ENCODE measurements at regions not wholly inside any gene's neighbourhood (a gene's known extent, or its start where the extent isn't known, plus 50 kb on each side); places are given as distances from the start of the nearest gene placed in this dataset.

DNA sequence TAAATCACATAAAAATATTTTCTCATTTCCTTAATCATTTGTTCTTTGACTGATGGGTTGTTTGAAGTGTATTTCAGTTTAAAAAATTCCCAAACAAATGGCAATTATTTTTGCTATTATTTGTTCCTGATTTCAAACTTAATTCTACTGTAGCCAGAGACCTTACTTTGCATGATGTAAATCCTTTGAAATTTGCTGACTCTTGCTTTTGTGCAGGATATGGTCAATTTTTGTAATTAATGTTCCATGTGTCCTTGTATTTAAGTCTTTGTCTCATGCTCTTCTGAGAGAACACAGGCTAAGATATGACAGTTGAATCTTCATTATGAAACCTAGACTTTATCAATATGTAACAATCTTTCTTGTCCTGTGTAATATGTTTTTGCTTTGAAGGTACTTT lies 295.0 kb upstream of the CHD6 start:
- TF ChIP-seq HDGF (IDR thresholded peaks at IDR 0.05; ENCODE audit: borderline replicate concordance) (no peak), SP1 (IDR thresholded peaks at IDR 0.05) (no peak), FOXA1 (IDR thresholded peaks at IDR 0.05) (no peak), SUZ12 (IDR thresholded peaks at IDR 0.05) (no peak), CTBP1 (IDR thresholded peaks at IDR 0.05; ENCODE audit: borderline replicate concordance) (no peak), FOXM1 (IDR thresholded peaks at IDR 0.05; ENCODE audit: borderline replicate concordance) (no peak), ELF4 (IDR thresholded peaks at IDR 0.05) (no peak), TARDBP (IDR thresholded peaks at IDR 0.05) (no peak), BHLHE40 (IDR thresholded peaks at IDR 0.05; ENCODE audit: borderline replicate concordance) (no peak), ARNT (IDR thresholded peaks at IDR 0.05) (no peak), LEF1 (IDR thresholded peaks at IDR 0.05; ENCODE audit: borderline replicate concordance) (no peak), ZNF384 (IDR thresholded peaks at IDR 0.05) (no peak), NFRKB (IDR thresholded peaks at IDR 0.05) (no peak)
- TF ChIP-seq, protein P1, sequence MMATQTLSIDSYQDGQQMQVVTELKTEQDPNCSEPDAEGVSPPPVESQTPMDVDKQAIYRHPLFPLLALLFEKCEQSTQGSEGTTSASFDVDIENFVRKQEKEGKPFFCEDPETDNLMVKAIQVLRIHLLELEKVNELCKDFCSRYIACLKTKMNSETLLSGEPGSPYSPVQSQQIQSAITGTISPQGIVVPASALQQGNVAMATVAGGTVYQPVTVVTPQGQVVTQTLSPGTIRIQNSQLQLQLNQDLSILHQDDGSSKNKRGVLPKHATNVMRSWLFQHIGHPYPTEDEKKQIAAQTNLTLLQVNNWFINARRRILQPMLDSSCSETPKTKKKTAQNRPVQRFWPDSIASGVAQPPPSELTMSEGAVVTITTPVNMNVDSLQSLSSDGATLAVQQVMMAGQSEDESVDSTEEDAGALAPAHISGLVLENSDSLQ (IDR thresholded peaks at IDR 0.05) = no peak
